ENCODE measurements at regions not wholly inside any gene's neighbourhood (a gene's known extent, or its start where the extent isn't known, plus 50 kb on each side); places are given as distances from the start of the nearest gene placed in this dataset.

DNA sequence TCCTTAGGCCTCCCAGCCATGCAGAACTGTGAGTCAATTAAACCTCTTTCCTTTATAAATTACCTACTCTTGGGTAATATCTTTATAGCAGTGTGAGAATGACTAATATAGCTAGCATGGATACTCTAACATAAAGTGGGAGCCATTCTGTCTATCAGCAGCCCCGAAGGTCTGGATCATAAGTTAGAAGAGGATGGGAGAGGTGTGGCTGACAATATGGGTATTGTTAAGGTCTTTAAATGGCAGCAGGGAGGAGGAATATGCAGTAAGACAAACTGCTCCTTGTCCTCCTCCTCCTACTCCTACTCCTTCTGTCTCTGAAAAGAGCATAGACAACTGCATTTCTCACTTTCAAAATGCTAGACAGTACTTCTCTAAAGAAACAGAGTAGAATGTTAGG is 214.0 kb upstream of the C1orf87 start:
- no peaks in the 10 kb centered on the region for H3K36me3 Mint-ChIP-seq (ENCODE audit: low read depth, unreplicated experiment)
- TF ChIP-seq, protein P1, sequence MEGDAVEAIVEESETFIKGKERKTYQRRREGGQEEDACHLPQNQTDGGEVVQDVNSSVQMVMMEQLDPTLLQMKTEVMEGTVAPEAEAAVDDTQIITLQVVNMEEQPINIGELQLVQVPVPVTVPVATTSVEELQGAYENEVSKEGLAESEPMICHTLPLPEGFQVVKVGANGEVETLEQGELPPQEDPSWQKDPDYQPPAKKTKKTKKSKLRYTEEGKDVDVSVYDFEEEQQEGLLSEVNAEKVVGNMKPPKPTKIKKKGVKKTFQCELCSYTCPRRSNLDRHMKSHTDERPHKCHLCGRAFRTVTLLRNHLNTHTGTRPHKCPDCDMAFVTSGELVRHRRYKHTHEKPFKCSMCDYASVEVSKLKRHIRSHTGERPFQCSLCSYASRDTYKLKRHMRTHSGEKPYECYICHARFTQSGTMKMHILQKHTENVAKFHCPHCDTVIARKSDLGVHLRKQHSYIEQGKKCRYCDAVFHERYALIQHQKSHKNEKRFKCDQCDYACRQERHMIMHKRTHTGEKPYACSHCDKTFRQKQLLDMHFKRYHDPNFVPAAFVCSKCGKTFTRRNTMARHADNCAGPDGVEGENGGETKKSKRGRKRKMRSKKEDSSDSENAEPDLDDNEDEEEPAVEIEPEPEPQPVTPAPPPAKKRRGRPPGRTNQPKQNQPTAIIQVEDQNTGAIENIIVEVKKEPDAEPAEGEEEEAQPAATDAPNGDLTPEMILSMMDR (IDR thresholded peaks at IDR 0.05; ENCODE audit: unreplicated experiment), result no peak
- H3K27ac Mint-ChIP-seq (ENCODE audit: unreplicated experiment), result no peak overlapping the region
- H3K9me3 Mint-ChIP-seq (ENCODE audit: unreplicated experiment), result no peaks in the 10 kb centered on the region
- no peaks in the 10 kb centered on the region for H3K4me1 Mint-ChIP-seq (ENCODE audit: unreplicated experiment)
- H3K4me3 Mint-ChIP-seq (ENCODE audit: unreplicated experiment), result no peak overlapping the region
- DNase-seq (ENCODE audit: low spot score), result no peak
- peaks cover 3% of the 10 kb centered on the region for H3K27me3 Mint-ChIP-seq (ENCODE audit: unreplicated experiment)

DNA sequence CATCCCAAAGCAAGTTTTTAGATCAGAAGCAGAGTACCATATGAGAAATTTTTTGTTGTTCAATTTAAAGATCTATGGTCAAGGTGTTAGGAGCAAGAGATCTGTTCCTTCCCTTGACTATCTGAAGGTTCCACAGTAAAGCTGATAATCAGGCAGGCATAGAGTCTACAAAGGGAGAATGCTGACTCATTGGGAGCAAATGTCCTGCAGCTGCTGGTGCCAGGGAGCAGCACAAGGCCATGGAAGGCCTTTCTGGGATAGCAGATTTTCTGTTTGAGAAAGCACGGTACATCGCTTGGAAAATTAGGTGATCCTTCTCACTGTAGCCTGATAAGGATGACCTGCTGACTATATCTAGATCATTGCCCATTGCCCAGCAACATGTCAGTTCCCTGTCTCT is 210.1 kb upstream of the C1orf87 start:
- no peaks in the 10 kb centered on the region for H3K36me3 Mint-ChIP-seq (ENCODE audit: low read depth, unreplicated experiment)
- H3K27me3 Mint-ChIP-seq (ENCODE audit: unreplicated experiment), result peaks cover 3% of the 10 kb centered on the region
- no peak overlapping the region for H3K27ac Mint-ChIP-seq (ENCODE audit: unreplicated experiment)
- H3K9me3 Mint-ChIP-seq (ENCODE audit: unreplicated experiment), result no peaks in the 10 kb centered on the region
- H3K4me3 Mint-ChIP-seq (ENCODE audit: unreplicated experiment), result no peak overlapping the region
- TF ChIP-seq, protein P1 (IDR thresholded peaks at IDR 0.05; ENCODE audit: unreplicated experiment), result no peak
- peaks cover 10% of the 10 kb centered on the region for H3K4me1 Mint-ChIP-seq (ENCODE audit: unreplicated experiment)
- no peak for DNase-seq (ENCODE audit: low spot score)

DNA sequence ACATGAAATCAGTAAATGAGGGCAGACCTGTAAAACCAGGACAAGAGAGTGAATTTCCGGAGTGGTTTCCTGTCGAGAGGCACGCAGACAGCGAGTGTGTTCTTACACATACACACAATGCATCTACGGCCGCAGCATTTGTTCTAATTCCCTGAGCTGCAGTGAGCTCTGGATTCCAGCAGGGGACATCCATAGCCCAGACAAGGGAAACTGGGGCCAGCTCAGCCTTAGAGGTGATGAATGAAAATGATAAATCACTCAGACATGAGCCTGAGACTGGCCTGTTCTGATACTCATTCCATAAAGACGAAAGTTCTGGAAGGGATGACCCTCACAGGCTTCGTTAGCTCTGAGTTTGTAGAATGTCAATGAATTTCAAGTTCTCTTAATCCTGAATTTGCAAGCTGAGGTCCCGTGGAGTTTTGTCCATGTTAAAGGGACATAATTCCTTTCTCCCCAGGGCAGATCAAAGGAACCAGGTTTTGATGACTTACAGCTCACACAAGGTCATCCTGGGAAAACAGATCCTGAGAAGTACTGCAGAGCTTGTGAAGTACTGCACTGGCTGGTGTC is 207.9 kb upstream of the C1orf87 start:
- H3K4me1 Mint-ChIP-seq (ENCODE audit: unreplicated experiment), result peaks cover 10% of the 10 kb centered on the region
- no peaks in the 10 kb centered on the region for H3K27me3 Mint-ChIP-seq (ENCODE audit: unreplicated experiment)
- H3K27ac Mint-ChIP-seq (ENCODE audit: unreplicated experiment), result peak overlapping the region; percentile 44

GRCh38 chr1:60280819-60281218 is 207.2 kb upstream of the C1orf87 start:
- H3K4me3 Mint-ChIP-seq (ENCODE audit: unreplicated experiment), result no peak overlapping the region

More for the DNA sequence above, 207.9 kb upstream of the C1orf87 start:
- Mint-ChIP-seq H3K4me3 (ENCODE audit: unreplicated experiment) (no peak overlapping the region), H3K9me3 (ENCODE audit: unreplicated experiment) (no peaks in the 10 kb centered on the region), H3K36me3 (ENCODE audit: low read depth, unreplicated experiment) (no peaks in the 10 kb centered on the region)
- TF ChIP-seq, protein P1 (IDR thresholded peaks at IDR 0.05; ENCODE audit: unreplicated experiment), result peak; percentile 82
- peak; percentile 73 for DNase-seq (ENCODE audit: low spot score)

DNA sequence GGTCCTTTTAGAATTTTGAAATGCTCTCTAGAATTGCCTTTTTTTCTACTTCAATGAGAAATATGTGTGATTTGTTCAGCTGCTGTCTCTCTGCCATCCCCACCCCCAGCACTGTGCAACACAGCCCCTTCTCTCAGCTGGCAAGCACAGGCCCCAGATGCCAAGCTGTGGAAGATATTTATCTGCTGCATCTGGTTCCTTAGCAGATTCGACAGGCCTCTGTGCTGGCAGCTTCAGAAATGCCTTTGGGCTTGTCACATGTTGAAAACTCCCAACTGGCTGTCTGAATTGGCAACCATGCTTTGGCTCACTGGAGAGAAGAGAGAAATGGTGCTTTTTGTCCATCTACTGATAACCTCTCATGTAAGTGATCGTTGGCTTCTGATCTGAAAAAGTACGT is 206.7 kb upstream of the C1orf87 start:
- TF ChIP-seq, protein P1 (IDR thresholded peaks at IDR 0.05; ENCODE audit: unreplicated experiment), result no peak
- H3K4me1 Mint-ChIP-seq (ENCODE audit: unreplicated experiment), result peaks cover 10% of the 10 kb centered on the region
- H3K4me3 Mint-ChIP-seq (ENCODE audit: unreplicated experiment), result no peak overlapping the region
- DNase-seq (ENCODE audit: low spot score), result no peak
- no peak overlapping the region for H3K27ac Mint-ChIP-seq (ENCODE audit: unreplicated experiment)
- no peaks in the 10 kb centered on the region for H3K27me3 Mint-ChIP-seq (ENCODE audit: unreplicated experiment)
- H3K36me3 Mint-ChIP-seq (ENCODE audit: low read depth, unreplicated experiment), result no peaks in the 10 kb centered on the region
- no peaks in the 10 kb centered on the region for H3K9me3 Mint-ChIP-seq (ENCODE audit: unreplicated experiment)

More at GRCh38 chr1:60280819-60281218, 207.2 kb upstream of the C1orf87 start:
- Mint-ChIP-seq H3K27ac (ENCODE audit: unreplicated experiment) (peak overlapping the region; percentile 44), H3K9me3 (ENCODE audit: unreplicated experiment) (no peaks in the 10 kb centered on the region), H3K4me1 (ENCODE audit: unreplicated experiment) (peaks cover 10% of the 10 kb centered on the region), H3K36me3 (ENCODE audit: low read depth, unreplicated experiment) (no peaks in the 10 kb centered on the region), H3K27me3 (ENCODE audit: unreplicated experiment) (no peaks in the 10 kb centered on the region)
- TF ChIP-seq, protein P1 (IDR thresholded peaks at IDR 0.05; ENCODE audit: unreplicated experiment), result no peak
- DNase-seq (ENCODE audit: low spot score), result no peak

All from endothelial cell (in vitro differentiated cells).